ENCODE measurements at regions not wholly inside any gene's neighbourhood (a gene's known extent, or its start where the extent isn't known, plus 50 kb on each side); places are given as distances from the start of the nearest gene placed in this dataset.

- no peak for DNase-seq
These were observed 123.2 kb upstream of the UBE2E2 start for GRCh38 chr3:23079976-23080375.

DNA sequence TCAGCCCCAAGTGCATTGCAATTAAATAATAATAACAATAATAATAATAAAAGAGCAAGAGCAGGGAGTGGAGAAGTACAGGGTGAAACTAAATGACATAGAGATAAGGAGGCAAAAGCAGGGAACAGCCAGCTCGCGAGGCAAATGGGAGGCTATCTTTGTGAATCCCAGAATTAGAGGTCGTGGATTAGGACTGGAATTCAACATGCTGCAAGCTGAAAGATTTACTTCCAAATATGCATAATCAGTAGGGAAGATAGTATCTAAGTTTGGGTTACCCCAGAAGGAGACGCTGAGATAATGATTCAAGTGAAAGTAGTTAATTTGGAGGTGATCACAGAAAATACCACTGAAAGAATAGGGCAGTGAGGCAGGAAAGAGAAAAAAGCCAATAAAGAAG, 119.4 kb upstream of the UBE2E2 start:
- DNase-seq = no peak

- DNase-seq = no peak
These were observed 118.8 kb upstream of the UBE2E2 start for GRCh38 chr3:23084367-23084766.

DNA sequence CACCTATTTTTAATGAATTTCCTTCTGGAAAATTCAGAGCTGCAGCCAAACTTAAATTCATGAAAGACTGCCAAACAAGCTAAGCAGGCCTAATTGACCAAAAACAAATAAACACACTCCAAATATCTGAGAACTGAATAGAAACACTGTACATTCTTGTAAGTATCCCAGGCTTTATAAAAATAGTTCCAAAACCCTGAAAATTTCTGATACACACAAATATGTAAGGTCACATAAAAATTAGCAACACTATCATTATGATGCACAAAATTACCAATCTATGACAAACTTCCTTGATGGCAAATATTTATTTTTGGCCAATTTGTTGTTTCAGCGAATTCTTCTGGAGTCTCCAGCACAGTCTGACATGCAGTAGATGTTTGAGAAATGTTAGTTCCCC, 117.9 kb upstream of the UBE2E2 start:
- DNase-seq = no peak

DNA sequence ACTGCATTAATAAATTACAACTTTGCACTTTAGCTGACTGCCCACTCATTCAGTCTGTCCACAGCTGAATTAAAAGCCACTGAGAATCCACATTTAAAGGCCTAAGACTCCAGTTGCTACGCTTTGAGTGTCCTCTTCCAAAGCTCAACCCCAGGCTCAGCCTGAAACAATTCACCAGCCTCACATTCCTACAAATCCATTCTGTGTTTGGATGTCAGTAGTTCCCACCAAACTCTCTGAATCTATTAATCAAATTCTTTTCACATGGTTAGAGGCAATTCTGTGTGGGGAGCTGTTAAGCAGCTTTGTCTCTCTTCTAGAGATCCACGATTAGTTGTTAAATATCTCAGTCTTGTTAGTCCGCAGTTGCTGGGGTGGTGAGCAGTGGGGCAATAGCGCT, 116.8 kb upstream of the UBE2E2 start:
- no peak for DNase-seq

- DNase-seq = no peak
These were observed 116.3 kb upstream of the UBE2E2 start for GRCh38 chr3:23086831-23087230.

GRCh38 chr3:23094412-23094811, 108.7 kb upstream of the UBE2E2 start:
- DNase-seq = no peak

DNA sequence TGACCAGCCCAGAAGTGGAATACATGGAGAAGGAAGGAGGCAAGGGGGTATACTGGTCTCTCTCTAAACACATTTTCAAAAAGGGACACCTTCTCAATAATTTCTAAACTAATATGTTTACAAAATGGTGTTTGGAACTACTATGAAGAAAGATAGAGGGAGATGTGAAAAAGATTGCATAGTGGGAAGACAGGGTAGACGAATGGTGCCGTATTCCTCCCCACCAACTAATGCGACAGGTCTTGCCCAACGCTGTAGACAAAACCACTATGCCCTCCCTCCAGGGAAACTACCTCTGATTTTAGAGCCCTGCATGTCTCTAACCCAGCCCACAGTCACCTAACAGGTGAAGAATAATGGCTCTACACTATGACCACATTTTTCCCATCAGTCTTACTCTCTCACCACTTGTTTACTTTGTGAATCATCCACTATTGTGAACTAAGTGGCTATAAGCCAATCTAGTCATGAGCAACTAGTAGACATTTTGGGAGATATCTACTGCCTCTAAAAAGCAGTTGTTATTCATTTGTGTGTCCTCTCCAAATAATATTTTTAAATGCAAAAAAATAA, 108.2 kb upstream of the UBE2E2 start:
- peak; percentile 6 for DNase-seq

DNA sequence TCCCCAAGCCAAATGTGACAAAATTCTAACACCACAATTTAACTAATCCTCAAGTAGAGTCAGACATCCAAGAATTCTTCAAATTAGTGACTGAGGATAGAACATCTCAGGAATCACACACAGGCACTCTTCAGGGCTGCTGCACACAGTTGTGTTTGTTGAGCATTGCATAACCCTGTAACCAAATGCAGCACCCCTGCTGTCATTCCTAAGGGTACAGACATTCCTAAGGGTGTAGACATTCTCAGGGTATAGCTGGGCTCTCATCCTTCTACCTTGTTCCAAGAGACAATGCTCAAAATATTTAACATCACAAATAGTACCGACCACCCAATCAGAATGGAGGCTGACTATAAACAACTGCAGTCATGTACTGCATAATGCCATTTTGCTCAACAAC, 107.1 kb upstream of the UBE2E2 start:
- no peak for DNase-seq

GRCh38 chr3:23099021-23099420, 104.1 kb upstream of the UBE2E2 start:
- DNase-seq = no peak

GRCh38 chr3:23099677-23100076, 103.5 kb upstream of the UBE2E2 start:
- DNase-seq = no peak

DNA sequence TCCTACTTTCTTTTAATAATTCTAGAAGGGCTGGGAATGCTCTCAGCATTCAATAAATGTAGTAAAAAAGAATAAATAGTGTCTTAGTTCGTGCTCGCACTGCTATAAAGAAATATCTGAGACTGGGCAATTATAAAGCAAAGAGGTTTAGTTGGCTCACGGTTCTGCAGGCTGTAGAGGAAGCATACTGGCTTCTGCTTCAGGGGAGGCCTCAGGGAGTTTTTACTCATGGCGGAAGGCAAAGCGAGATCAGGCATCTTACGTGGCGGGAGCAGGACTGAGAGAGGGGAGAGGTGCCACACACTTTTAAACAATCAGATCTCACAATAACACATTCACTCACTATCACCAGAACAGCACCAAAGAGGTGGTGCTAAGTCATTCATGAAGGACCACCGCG, 103.0 kb upstream of the UBE2E2 start:
- DNase-seq = no peak

DNA sequence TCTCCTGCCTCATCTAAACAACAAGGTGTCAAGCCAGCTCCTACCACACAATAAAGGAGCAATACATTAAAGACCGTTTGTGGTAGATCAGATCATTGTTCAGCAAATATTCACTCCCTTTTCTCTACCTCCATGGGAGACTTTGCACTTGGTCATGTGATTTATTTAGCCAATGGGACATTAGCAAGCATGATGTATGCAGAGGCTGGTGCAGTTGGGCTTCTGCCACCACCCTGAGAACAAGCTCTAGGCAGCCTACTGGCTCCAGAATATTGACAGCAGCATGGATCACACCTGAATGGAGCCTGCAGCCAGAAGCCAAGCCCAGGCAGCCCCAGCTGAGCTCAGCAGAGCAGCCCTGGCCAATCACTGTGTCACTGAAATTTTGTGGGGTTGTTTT, 99.4 kb upstream of the UBE2E2 start:
- no peak for DNase-seq

DNA sequence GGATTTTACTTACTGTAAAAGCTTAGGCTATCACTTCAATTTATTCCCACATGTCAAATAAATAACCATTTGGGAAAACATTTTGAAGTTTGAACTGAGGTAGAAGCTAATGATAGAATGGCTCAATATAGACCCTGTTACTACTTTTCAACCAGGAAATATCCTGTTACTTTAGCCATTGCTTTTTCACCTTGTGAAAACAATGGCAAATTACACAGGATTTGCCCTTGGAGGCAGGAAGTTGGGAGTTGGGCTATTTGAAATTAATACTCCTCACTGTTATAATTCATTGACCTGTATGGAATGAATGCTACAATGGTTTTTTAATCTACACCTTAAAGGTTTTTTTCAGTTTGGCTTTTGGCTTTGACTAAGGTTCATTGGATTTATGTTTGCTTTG, 98.1 kb upstream of the UBE2E2 start:
- no peak for DNase-seq

DNA sequence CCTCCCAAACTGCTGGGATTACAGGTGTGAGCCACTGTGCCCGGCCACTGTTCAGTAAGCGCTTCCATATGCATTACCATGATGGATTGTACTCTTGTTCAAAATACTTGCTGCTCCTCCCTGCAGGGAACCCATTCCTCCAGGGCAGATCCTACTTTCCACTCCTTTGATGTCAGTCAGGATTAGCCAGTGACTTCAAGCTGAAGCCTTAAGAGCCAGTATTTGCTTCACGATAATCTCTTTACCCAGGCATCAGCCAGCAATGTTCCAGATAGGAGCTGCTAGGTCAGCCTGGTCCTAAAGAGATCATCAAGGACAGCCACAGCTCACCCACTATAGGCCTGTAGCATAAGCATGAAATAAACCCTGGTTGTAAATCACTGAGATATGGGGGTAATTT, 96.5 kb upstream of the UBE2E2 start:
- no peak for DNase-seq

DNA sequence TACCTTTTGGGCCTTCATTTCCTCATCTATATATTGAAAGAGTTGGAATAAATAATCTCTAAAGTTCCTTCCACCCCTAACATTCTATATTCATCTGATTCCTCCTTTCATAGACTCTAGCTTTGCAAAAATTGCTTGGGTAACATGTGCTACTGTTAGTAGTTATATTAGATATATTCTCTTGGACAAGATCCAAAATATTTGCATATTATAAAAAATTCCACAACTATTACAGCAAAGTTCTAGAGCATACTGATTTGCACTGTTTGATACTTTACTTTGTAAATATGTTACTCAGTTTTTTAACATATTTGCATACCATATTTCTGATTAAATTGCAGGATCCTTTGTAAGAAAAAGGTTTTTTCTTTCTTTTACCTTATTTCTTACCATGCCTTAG, 95.9 kb upstream of the UBE2E2 start:
- no peak for DNase-seq

DNA sequence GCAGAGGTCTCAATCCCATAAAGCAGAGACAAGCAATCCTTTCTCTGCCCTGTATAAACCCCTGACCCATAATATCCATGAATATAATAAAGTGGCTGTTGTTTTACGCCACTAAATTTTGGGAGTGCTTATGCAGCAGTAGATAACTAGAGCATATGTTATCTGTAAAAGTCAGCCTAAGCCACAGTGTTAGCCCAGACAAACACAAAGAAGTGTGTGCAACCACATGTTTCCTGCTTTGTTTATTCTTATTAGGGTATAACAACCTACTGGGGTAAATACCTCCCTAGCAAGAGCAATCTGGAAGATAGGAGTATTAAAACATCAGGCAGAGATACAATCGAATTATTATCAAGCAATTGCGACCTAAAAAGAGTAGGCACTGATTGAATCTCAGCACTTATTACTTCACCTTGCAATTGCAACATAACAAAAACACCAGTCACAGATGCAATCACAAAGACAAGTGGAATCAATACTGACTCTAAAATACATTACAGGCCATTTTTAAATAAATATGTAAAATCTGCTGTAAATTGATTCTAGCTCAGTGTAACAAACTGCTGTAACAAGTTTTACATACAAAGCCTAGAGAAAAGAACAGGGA, 94.6 kb upstream of the UBE2E2 start:
- no peak for DNase-seq

- DNase-seq = no peak
These were observed 91.8 kb upstream of the UBE2E2 start for GRCh38 chr3:23111286-23111685.

- DNase-seq = no peak
These were observed 91.3 kb upstream of the UBE2E2 start for GRCh38 chr3:23111797-23112196.

DNA sequence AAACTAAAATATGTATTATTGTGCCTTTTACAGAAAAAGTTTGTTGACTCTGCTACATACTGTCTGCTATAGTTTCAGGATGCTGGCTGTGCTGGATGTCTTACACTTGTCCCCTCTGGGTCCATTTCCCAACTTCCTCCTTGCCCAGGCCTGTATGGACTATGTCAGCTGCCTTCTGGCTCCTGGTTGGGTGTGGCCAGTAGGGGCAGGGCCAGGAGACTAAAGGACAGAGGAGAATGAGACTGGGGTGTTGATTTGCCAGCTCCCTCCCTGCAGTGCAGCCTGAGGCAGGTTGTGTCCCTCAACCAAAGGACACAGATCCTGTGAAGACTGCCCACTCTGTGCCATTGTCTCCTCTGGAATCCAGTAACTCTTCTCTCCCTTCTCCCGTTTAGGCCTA, 90.6 kb upstream of the UBE2E2 start:
- DNase-seq = no peak

DNA sequence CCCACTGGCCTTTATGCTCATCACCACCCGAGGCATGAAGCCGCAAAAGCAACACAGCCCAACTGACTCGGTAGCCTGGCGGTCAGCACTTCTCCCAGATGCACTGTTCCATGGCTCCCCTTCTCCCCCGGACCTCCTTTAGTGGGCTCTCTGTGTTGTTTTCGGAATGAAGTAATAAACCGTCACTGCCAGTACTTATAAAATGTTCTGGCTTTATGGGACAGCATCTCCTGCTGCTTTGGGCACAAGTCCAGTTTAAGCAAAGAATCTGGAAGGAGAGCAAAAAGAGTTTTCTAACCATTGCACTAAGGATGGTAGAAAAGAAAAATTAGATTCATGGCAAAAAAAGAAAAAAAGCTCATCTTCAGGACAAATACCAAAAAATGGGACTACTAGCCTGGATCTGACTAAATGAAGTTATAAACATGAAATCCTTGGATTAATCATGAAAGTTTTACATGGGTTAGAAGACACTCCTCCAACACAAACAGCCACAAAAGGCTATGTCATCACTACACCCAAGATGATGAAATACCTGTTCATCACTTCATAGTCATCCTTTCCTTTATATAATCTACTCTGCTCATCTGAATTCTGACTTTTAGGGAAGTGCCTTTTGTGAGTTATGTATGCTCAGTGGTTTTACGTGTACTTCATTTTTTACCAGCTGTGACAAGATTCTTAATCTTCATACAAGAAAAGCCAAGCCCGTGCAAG, 89.5 kb upstream of the UBE2E2 start:
- no peak for DNase-seq

DNA sequence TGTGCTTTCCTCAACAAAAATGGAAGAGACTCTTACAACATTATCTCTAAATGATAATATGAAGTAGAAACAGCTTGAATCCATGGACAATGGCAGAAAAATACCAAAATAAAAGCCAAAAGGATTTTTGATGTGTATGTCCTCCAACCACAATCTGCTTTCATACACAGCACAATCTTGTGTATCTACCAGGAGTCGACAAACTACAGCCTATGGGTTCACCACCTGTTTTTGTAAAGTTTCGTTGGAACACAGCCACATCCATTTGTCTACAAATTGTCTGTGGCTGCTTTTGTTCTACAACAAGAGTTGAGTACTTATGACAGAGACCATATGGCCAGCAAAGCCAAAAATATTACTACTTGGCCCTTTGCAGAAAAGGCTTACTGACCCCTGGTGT, 88.7 kb upstream of the UBE2E2 start:
- no peak for DNase-seq

DNA sequence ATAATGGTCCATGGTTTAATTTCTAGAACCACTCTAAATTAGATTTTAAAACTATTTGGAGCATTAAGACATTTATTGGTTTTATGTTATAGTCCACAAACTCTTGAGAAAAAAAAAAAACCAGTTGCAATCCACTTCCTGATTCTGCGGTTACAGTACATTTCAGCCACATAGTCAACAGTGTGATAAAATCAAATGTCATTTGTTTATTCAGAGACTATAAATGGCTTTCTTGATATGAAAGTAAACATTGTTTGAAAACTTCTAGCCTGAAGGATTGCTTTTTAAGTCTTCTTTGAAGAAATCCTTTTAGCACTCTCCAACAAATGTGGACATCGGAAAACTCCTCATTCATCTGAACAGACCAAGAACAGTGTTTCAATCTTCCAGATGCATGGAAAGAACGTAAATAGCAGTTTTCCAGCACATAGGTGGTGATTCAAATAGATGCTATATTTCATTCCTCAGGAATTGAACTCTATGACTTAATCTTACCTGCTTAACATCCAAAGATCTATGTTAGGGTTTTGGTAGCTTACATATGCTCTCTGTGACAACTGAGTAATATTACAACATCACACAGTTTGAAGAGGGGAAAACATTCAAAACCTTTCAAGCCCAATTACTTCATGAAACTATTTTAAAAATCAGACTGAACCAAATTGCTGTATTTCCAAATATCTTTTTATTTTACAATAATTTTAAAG, 87.8 kb upstream of the UBE2E2 start:
- no peak for DNase-seq

Measured in COR-L47 (cell line).